ENCODE measurements at regions not wholly inside any gene's neighbourhood (a gene's known extent, or its start where the extent isn't known, plus 50 kb on each side); places are given as distances from the start of the nearest gene placed in this dataset.

- TF ChIP-seq EZH2 (IDR thresholded peaks at IDR 0.05; ENCODE audit: insufficient read depth, poor library complexity, severe bottlenecking) (no peak), EZH2phosphoT487 (IDR thresholded peaks at IDR 0.05; ENCODE audit: insufficient read depth, low read depth) (no peak)
Observed at GRCh38 chr6:149237464-149237863, 80.0 kb upstream of the TAB2 start.

All from GM23248 (cell line).